NCI-H1694 (cell line): ENCODE measurements at regions not wholly inside any gene's neighbourhood (a gene's known extent, or its start where the extent isn't known, plus 50 kb on each side); places are given as distances from the start of the nearest gene placed in this dataset.

ENCODE experiments used
- DNase-seq: peaks from one replicate; lab custom pipeline; 2025; lab: John Stamatoyannopoulos, UW

- no peak for DNase-seq
Observed at GRCh38 chr18:1954583-1955312, 616.6 kb downstream of the METTL4 start.

GRCh38 chr18:1958798-1959197 lies 612.5 kb downstream of the METTL4 start:
- no peak for DNase-seq

GRCh38 chr18:1965016-1965415 lies 606.3 kb downstream of the METTL4 start:
- no peak for DNase-seq

- DNase-seq, result no peak
Observed at GRCh38 chr18:1965541-1965940, 605.8 kb downstream of the METTL4 start.

- DNase-seq, result no peak
Observed at GRCh38 chr18:1968801-1969498, 602.4 kb downstream of the METTL4 start.

- no peak for DNase-seq
Observed at GRCh38 chr18:1976484-1976883, 594.8 kb downstream of the METTL4 start.

- DNase-seq, result no peak
Observed at GRCh38 chr18:1982056-1982455, 589.2 kb downstream of the METTL4 start.

GRCh38 chr18:1983746-1984515 lies 587.4 kb downstream of the METTL4 start:
- DNase-seq, result no peak

- no peak for DNase-seq
Observed at GRCh38 chr18:1993866-1994265, 577.4 kb downstream of the METTL4 start.

GRCh38 chr18:1994471-1994870 lies 576.8 kb downstream of the METTL4 start:
- no peak for DNase-seq

- DNase-seq, result no peak
Observed at GRCh38 chr18:1995041-1995612, 576.2 kb downstream of the METTL4 start.

GRCh38 chr18:1998121-1998520 lies 573.2 kb downstream of the METTL4 start:
- DNase-seq, result no peak

GRCh38 chr18:1999387-1999786 lies 571.9 kb downstream of the METTL4 start:
- no peak for DNase-seq

- no peak for DNase-seq
Observed at GRCh38 chr18:2002151-2002550, 569.2 kb downstream of the METTL4 start.

GRCh38 chr18:2002604-2003003 lies 568.7 kb downstream of the METTL4 start:
- DNase-seq, result no peak

GRCh38 chr18:2009942-2010697 lies 561.2 kb downstream of the METTL4 start:
- no peak for DNase-seq

GRCh38 chr18:2027016-2027415 lies 544.3 kb downstream of the METTL4 start:
- DNase-seq, result no peak

- DNase-seq, result no peak
Observed at GRCh38 chr18:2027756-2028155, 543.5 kb downstream of the METTL4 start.

- DNase-seq, result no peak
Observed at GRCh38 chr18:2028986-2029385, 542.3 kb downstream of the METTL4 start.

GRCh38 chr18:2030647-2031046 lies 540.7 kb downstream of the METTL4 start:
- no peak for DNase-seq

GRCh38 chr18:2032036-2032435 lies 539.3 kb downstream of the METTL4 start:
- DNase-seq, result no peak

- DNase-seq, result no peak
Observed at GRCh38 chr18:2035056-2035455, 536.2 kb downstream of the METTL4 start.
